ENCODE measurements at regions not wholly inside any gene's neighbourhood (a gene's known extent, or its start where the extent isn't known, plus 50 kb on each side); places are given as distances from the start of the nearest gene placed in this dataset.

GRCh38 chr1:203926025-203926540, 64.7 kb downstream of the SNRPE start:
- DNase-seq, result no peak

- DNase-seq, result no peak
Observed at GRCh38 chr1:203929741-203930309, 68.4 kb downstream of the SNRPE start.

- no peak for DNase-seq
Observed at GRCh38 chr1:203930342-203930741, 68.9 kb downstream of the SNRPE start.

- no peak for DNase-seq
Observed at GRCh38 chr1:203931953-203932352, 70.6 kb downstream of the SNRPE start.

GRCh38 chr1:203932556-203932955, 71.2 kb downstream of the SNRPE start:
- no peak for DNase-seq

- no peak for DNase-seq
Observed at GRCh38 chr1:203934027-203934426, 72.6 kb downstream of the SNRPE start.

- DNase-seq, result no peak
Observed at GRCh38 chr1:203934651-203935050, 73.3 kb downstream of the SNRPE start.

GRCh38 chr1:203935321-203935720, 73.9 kb downstream of the SNRPE start:
- no peak for DNase-seq

GRCh38 chr1:203937678-203938330, 76.4 kb downstream of the SNRPE start:
- no peak for DNase-seq

GRCh38 chr1:203944651-203945404, 83.4 kb downstream of the SNRPE start:
- no peak for DNase-seq

GRCh38 chr1:203954293-203954692, 92.9 kb downstream of the SNRPE start:
- no peak for DNase-seq

GRCh38 chr1:203954788-203955552, 93.6 kb downstream of the SNRPE start:
- no peak for DNase-seq

GRCh38 chr1:203968761-203969160, 104.2 kb upstream of the SOX13 start:
- no peak for DNase-seq

- no peak for DNase-seq
Observed at GRCh38 chr1:203969846-203970245, 103.1 kb upstream of the SOX13 start.

- DNase-seq, result no peak
Observed at GRCh38 chr1:203985044-203985443, 87.9 kb upstream of the SOX13 start.

- DNase-seq, result no peak
Observed at GRCh38 chr1:203985676-203986075, 87.2 kb upstream of the SOX13 start.

GRCh38 chr1:203986887-203987461, 85.9 kb upstream of the SOX13 start:
- DNase-seq, result peak; percentile 12

- DNase-seq, result no peak
Observed at GRCh38 chr1:203990118-203990517, 82.8 kb upstream of the SOX13 start.

GRCh38 chr1:203992440-203992839, 80.5 kb upstream of the SOX13 start:
- DNase-seq, result no peak

- DNase-seq, result no peak
Observed at GRCh38 chr1:203993256-203993655, 79.7 kb upstream of the SOX13 start.

GRCh38 chr1:203995228-203995627, 77.7 kb upstream of the SOX13 start:
- no peak for DNase-seq

- no peak for DNase-seq
Observed at GRCh38 chr1:203996126-203996525, 76.8 kb upstream of the SOX13 start.

All from right kidney (tissue), 1 donor.